ENCODE measurements at regions not wholly inside any gene's neighbourhood (a gene's known extent, or its start where the extent isn't known, plus 50 kb on each side); places are given as distances from the start of the nearest gene placed in this dataset.

GRCh38 chr13:82294226-82294625, 1588.0 kb downstream of the SLITRK1 start:
- no peaks in the 10 kb centered on the region for H3K36me3 Mint-ChIP-seq
- H3K27me3 Mint-ChIP-seq, result no peaks in the 10 kb centered on the region
- no peak overlapping the region for H3K27ac Mint-ChIP-seq

GRCh38 chr13:82292334-82292733, 1589.9 kb downstream of the SLITRK1 start:
- Mint-ChIP-seq H3K4me1 (no peaks in the 10 kb centered on the region), H3K27ac (no peak overlapping the region), H3K4me3 (no peak overlapping the region), H3K9me3 (peaks cover 4% of the 10 kb centered on the region), H3K36me3 (no peaks in the 10 kb centered on the region), H3K27me3 (no peaks in the 10 kb centered on the region)
- DNase-seq (ENCODE audit: low spot score in 2 of 2) (no peak), ATAC-seq (ENCODE audit: low read depth) (no peak)

More at GRCh38 chr13:82294226-82294625, 1588.0 kb downstream of the SLITRK1 start:
- DNase-seq (ENCODE audit: low spot score in 2 of 2) (no peak), ATAC-seq (ENCODE audit: low read depth) (no peak)
- Mint-ChIP-seq H3K9me3 (peaks cover 2% of the 10 kb centered on the region), H3K4me1 (no peaks in the 10 kb centered on the region), H3K4me3 (no peak overlapping the region)

GRCh38 chr13:82291852-82292251, 1590.4 kb downstream of the SLITRK1 start:
- ATAC-seq (ENCODE audit: low read depth), result no peak
- H3K27ac Mint-ChIP-seq, result no peak overlapping the region
- no peaks in the 10 kb centered on the region for H3K27me3 Mint-ChIP-seq
- no peaks in the 10 kb centered on the region for H3K36me3 Mint-ChIP-seq
- no peak overlapping the region for H3K4me3 Mint-ChIP-seq
- H3K4me1 Mint-ChIP-seq, result no peaks in the 10 kb centered on the region
- no peak for DNase-seq (ENCODE audit: low spot score in 2 of 2)
- peaks cover 4% of the 10 kb centered on the region for H3K9me3 Mint-ChIP-seq

GRCh38 chr13:82275644-82276043, 1606.6 kb downstream of the SLITRK1 start:
- Mint-ChIP-seq H3K36me3 (no peaks in the 10 kb centered on the region), H3K27ac (no peak overlapping the region), H3K27me3 (no peaks in the 10 kb centered on the region), H3K9me3 (no peaks in the 10 kb centered on the region), H3K4me1 (no peaks in the 10 kb centered on the region), H3K4me3 (no peak overlapping the region)
- ATAC-seq (ENCODE audit: low read depth) (no peak), DNase-seq (ENCODE audit: low spot score in 2 of 2) (no peak)

GRCh38 chr13:82259284-82259683, 1623.0 kb downstream of the SLITRK1 start:
- ATAC-seq (ENCODE audit: low read depth), result no peak
- Mint-ChIP-seq H3K9me3 (peaks cover 6% of the 10 kb centered on the region), H3K4me1 (no peaks in the 10 kb centered on the region)

GRCh38 chr13:82257790-82258507, 1624.3 kb downstream of the SLITRK1 start:
- ATAC-seq (ENCODE audit: low read depth) (no peak), DNase-seq (ENCODE audit: low spot score in 2 of 2) (no peak)
- Mint-ChIP-seq H3K27me3 (no peaks in the 10 kb centered on the region), H3K4me3 (no peak overlapping the region), H3K9me3 (peaks cover 6% of the 10 kb centered on the region), H3K27ac (no peak overlapping the region), H3K4me1 (no peaks in the 10 kb centered on the region), H3K36me3 (no peaks in the 10 kb centered on the region)

More at GRCh38 chr13:82259284-82259683, 1623.0 kb downstream of the SLITRK1 start:
- no peak overlapping the region for H3K27ac Mint-ChIP-seq
- no peak overlapping the region for H3K4me3 Mint-ChIP-seq
- no peaks in the 10 kb centered on the region for H3K27me3 Mint-ChIP-seq
- no peaks in the 10 kb centered on the region for H3K36me3 Mint-ChIP-seq
- DNase-seq (ENCODE audit: low spot score in 2 of 2), result no peak

GRCh38 chr13:82248762-82249161, 1633.5 kb downstream of the SLITRK1 start:
- no peak overlapping the region for H3K4me3 Mint-ChIP-seq
- DNase-seq (ENCODE audit: low spot score in 2 of 2), result no peak
- no peaks in the 10 kb centered on the region for H3K36me3 Mint-ChIP-seq
- H3K9me3 Mint-ChIP-seq, result peaks cover 3% of the 10 kb centered on the region
- no peak for ATAC-seq (ENCODE audit: low read depth)
- no peak overlapping the region for H3K27ac Mint-ChIP-seq
- H3K4me1 Mint-ChIP-seq, result no peaks in the 10 kb centered on the region
- H3K27me3 Mint-ChIP-seq, result no peaks in the 10 kb centered on the region

GRCh38 chr13:82245860-82246259, 1636.4 kb downstream of the SLITRK1 start:
- Mint-ChIP-seq H3K9me3 (peaks cover 3% of the 10 kb centered on the region), H3K4me1 (no peaks in the 10 kb centered on the region), H3K27ac (no peak overlapping the region), H3K4me3 (no peak overlapping the region), H3K36me3 (no peaks in the 10 kb centered on the region), H3K27me3 (no peaks in the 10 kb centered on the region)
- DNase-seq (ENCODE audit: low spot score in 2 of 2), result no peak
- ATAC-seq (ENCODE audit: low read depth), result no peak

GRCh38 chr13:82224806-82225205, 1657.5 kb downstream of the SLITRK1 start:
- H3K36me3 Mint-ChIP-seq, result no peaks in the 10 kb centered on the region
- no peak overlapping the region for H3K27ac Mint-ChIP-seq
- peaks cover 5% of the 10 kb centered on the region for H3K9me3 Mint-ChIP-seq
- no peaks in the 10 kb centered on the region for H3K27me3 Mint-ChIP-seq
- no peaks in the 10 kb centered on the region for H3K4me1 Mint-ChIP-seq
- H3K4me3 Mint-ChIP-seq, result no peak overlapping the region
- ATAC-seq (ENCODE audit: low read depth) (no peak), DNase-seq (ENCODE audit: low spot score in 2 of 2) (no peak)

- Mint-ChIP-seq H3K9me3 (peaks cover 5% of the 10 kb centered on the region), H3K36me3 (no peaks in the 10 kb centered on the region), H3K27ac (no peak overlapping the region), H3K27me3 (no peaks in the 10 kb centered on the region), H3K4me3 (no peak overlapping the region), H3K4me1 (no peaks in the 10 kb centered on the region)
- DNase-seq (ENCODE audit: low spot score in 2 of 2) (no peak), ATAC-seq (ENCODE audit: low read depth) (no peak)
Observed at GRCh38 chr13:82221621-82222020, 1660.7 kb downstream of the SLITRK1 start.

- Mint-ChIP-seq H3K27me3 (no peaks in the 10 kb centered on the region), H3K4me1 (no peaks in the 10 kb centered on the region), H3K4me3 (no peak overlapping the region), H3K36me3 (peaks cover 3% of the 10 kb centered on the region), H3K27ac (no peak overlapping the region), H3K9me3 (peaks cover 6% of the 10 kb centered on the region)
- ATAC-seq (ENCODE audit: low read depth) (no peak), DNase-seq (ENCODE audit: low spot score in 2 of 2) (no peak)
Observed at GRCh38 chr13:82220641-82221040, 1661.6 kb downstream of the SLITRK1 start.

- ATAC-seq (ENCODE audit: low read depth) (no peak), DNase-seq (ENCODE audit: low spot score in 2 of 2) (no peak)
- H3K4me1 Mint-ChIP-seq, result no peaks in the 10 kb centered on the region
Observed at GRCh38 chr13:82216165-82216564, 1666.1 kb downstream of the SLITRK1 start.

GRCh38 chr13:82214341-82214740, 1667.9 kb downstream of the SLITRK1 start:
- DNase-seq (ENCODE audit: low spot score in 2 of 2) (no peak), ATAC-seq (ENCODE audit: low read depth) (no peak)
- no peak overlapping the region for H3K4me3 Mint-ChIP-seq
- no peak overlapping the region for H3K27ac Mint-ChIP-seq
- H3K36me3 Mint-ChIP-seq, result peaks cover 3% of the 10 kb centered on the region
- H3K9me3 Mint-ChIP-seq, result peaks cover 11% of the 10 kb centered on the region
- H3K27me3 Mint-ChIP-seq, result no peaks in the 10 kb centered on the region
- H3K4me1 Mint-ChIP-seq, result no peaks in the 10 kb centered on the region

More at GRCh38 chr13:82216165-82216564, 1666.1 kb downstream of the SLITRK1 start:
- no peak overlapping the region for H3K4me3 Mint-ChIP-seq
- H3K9me3 Mint-ChIP-seq, result peaks cover 11% of the 10 kb centered on the region
- peaks cover 3% of the 10 kb centered on the region for H3K36me3 Mint-ChIP-seq
- H3K27me3 Mint-ChIP-seq, result no peaks in the 10 kb centered on the region
- H3K27ac Mint-ChIP-seq, result no peak overlapping the region

- ATAC-seq (ENCODE audit: low read depth), result no peak
- Mint-ChIP-seq H3K4me3 (no peak overlapping the region), H3K4me1 (no peaks in the 10 kb centered on the region), H3K36me3 (no peaks in the 10 kb centered on the region), H3K27me3 (no peaks in the 10 kb centered on the region), H3K9me3 (no peaks in the 10 kb centered on the region), H3K27ac (no peak overlapping the region)
- DNase-seq (ENCODE audit: low spot score in 2 of 2), result no peak
Observed at GRCh38 chr13:82206241-82206640, 1676.0 kb downstream of the SLITRK1 start.

- H3K27ac Mint-ChIP-seq, result no peak overlapping the region
- no peaks in the 10 kb centered on the region for H3K27me3 Mint-ChIP-seq
- H3K4me3 Mint-ChIP-seq, result no peak overlapping the region
- DNase-seq (ENCODE audit: low spot score in 2 of 2) (no peak), ATAC-seq (ENCODE audit: low read depth) (no peak)
- no peaks in the 10 kb centered on the region for H3K9me3 Mint-ChIP-seq
- H3K36me3 Mint-ChIP-seq, result no peaks in the 10 kb centered on the region
- H3K4me1 Mint-ChIP-seq, result no peaks in the 10 kb centered on the region
Observed at GRCh38 chr13:82202398-82202797, 1679.9 kb downstream of the SLITRK1 start.

All from memory B cell (primary cell).